Panc1 (cell line): ENCODE measurements at regions not wholly inside any gene's neighbourhood (a gene's known extent, or its start where the extent isn't known, plus 50 kb on each side); places are given as distances from the start of the nearest gene placed in this dataset.

Source experiments
- POLR2AphosphoS5 ChIP-seq: IDR thresholded peaks from 2 replicates; pipeline ENCODE4 v1.6.1; 2012; ENCODE audit warnings: mild to moderate bottlenecking, low read depth, low read length, moderate library complexity
- TF ChIP-seq, protein P1 (sequence below): fragments of 450-650 bp; IDR thresholded peaks from 2 replicates; pipeline ENCODE4 v1.5.1; 2017; ENCODE audit warnings: mild to moderate bottlenecking
- TF ChIP-seq, protein P2 (sequence below), 2 experiments: IDR thresholded peaks; 2 replicates each; pipeline ENCODE4 v1.6.1; 2011 to 2012; ENCODE audit warnings: low read depth in 2 of 2, control low read depth in 1 of 2, low read length in 1 of 2, mild to moderate bottlenecking in 1 of 2, moderate library complexity in 1 of 2; ENCODE audit not compliant: insufficient read depth in 1 of 2

DNA sequence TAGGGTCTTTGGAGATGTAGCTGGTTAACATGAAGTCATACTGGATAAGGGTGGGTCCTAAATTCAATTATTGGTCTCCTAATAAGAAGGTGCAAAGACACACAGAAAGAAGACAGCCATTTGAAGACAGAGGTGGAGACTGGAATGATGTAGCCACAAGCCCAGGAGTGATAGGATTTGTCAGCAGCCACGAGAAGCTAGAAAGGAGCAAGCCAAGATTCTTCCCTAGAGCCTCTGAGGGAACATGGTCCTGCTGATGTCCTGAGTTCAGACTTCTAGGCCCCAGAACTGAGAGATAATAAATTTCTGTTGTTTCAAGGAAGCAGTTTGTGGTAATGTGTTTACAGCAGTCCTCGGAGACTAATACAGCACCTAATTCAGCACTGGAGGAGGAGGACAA lies 203.3 kb upstream of the SRRM4 start:
- TF ChIP-seq, protein P1, sequence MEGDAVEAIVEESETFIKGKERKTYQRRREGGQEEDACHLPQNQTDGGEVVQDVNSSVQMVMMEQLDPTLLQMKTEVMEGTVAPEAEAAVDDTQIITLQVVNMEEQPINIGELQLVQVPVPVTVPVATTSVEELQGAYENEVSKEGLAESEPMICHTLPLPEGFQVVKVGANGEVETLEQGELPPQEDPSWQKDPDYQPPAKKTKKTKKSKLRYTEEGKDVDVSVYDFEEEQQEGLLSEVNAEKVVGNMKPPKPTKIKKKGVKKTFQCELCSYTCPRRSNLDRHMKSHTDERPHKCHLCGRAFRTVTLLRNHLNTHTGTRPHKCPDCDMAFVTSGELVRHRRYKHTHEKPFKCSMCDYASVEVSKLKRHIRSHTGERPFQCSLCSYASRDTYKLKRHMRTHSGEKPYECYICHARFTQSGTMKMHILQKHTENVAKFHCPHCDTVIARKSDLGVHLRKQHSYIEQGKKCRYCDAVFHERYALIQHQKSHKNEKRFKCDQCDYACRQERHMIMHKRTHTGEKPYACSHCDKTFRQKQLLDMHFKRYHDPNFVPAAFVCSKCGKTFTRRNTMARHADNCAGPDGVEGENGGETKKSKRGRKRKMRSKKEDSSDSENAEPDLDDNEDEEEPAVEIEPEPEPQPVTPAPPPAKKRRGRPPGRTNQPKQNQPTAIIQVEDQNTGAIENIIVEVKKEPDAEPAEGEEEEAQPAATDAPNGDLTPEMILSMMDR = no peak
- TF ChIP-seq POLR2AphosphoS5 = no peak
- TF ChIP-seq, protein P2, sequence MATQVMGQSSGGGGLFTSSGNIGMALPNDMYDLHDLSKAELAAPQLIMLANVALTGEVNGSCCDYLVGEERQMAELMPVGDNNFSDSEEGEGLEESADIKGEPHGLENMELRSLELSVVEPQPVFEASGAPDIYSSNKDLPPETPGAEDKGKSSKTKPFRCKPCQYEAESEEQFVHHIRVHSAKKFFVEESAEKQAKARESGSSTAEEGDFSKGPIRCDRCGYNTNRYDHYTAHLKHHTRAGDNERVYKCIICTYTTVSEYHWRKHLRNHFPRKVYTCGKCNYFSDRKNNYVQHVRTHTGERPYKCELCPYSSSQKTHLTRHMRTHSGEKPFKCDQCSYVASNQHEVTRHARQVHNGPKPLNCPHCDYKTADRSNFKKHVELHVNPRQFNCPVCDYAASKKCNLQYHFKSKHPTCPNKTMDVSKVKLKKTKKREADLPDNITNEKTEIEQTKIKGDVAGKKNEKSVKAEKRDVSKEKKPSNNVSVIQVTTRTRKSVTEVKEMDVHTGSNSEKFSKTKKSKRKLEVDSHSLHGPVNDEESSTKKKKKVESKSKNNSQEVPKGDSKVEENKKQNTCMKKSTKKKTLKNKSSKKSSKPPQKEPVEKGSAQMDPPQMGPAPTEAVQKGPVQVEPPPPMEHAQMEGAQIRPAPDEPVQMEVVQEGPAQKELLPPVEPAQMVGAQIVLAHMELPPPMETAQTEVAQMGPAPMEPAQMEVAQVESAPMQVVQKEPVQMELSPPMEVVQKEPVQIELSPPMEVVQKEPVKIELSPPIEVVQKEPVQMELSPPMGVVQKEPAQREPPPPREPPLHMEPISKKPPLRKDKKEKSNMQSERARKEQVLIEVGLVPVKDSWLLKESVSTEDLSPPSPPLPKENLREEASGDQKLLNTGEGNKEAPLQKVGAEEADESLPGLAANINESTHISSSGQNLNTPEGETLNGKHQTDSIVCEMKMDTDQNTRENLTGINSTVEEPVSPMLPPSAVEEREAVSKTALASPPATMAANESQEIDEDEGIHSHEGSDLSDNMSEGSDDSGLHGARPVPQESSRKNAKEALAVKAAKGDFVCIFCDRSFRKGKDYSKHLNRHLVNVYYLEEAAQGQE (IDR thresholded peaks at IDR 0.05; ENCODE audit: insufficient read depth in 1 of 2, low read depth in 2 of 2, low read length in 1 of 2) = no peak
